ENCODE measurements at regions not wholly inside any gene's neighbourhood (a gene's known extent, or its start where the extent isn't known, plus 50 kb on each side); places are given as distances from the start of the nearest gene placed in this dataset.

DNA sequence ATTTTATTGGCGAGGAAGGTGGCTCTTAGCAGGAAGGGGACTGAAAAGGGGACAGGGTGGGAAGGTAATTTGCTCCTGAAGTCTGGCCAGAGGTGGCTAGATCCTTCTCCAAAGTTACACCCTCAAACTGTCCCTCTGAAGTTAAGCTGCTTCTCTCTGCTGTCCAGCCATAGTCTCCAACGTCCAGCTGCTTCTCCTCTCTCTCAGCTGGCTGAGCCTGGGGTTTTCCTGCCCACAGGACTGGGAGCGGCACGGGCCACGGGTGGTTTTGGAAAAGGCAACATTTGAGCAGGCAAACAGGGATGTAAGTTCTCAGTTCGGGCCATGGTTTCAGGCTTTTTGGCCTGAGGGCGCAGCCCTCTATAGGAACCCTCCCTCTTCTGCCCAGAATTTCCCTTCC, 128.3 kb downstream of the YIPF5 start:
- ChIA-PET POLR2A (no interaction called here), CTCF (interaction anchor here (1.0 kb wide), 1 partner anchor 8 kb away, joined by 3 read pairs; no protein-coding TSS in a partner anchor)
- H3K36me3 ChIP-seq (replicated peaks in 1 of 2; ENCODE audit: control insufficient read depth in 1 of 2, insufficient read depth in 2 of 2, low read length in 1 of 2): no peaks in the 10 kb centered on the region
- no peak overlapping the region for H3K4me2 ChIP-seq
- 74% methylated on average over 7 of the region's 7 CpGs for WGBS (ENCODE audit: low lambda C conversion rate)
- no peaks in the 10 kb centered on the region for H3K9me3 ChIP-seq
- H2AFZ ChIP-seq (ENCODE audit: low read depth): no peak overlapping the region
- no peaks in the 10 kb centered on the region for H3F3A ChIP-seq (replicated peaks; ENCODE audit: insufficient read depth)
- H3K27ac ChIP-seq (ENCODE audit: low read depth in 2 of 2, low read length in 1 of 2): no peak overlapping the region
- H3K79me2 ChIP-seq (ENCODE audit: insufficient read depth): no peaks in the 10 kb centered on the region
- H3K9ac ChIP-seq: no peak overlapping the region
- H4K20me1 ChIP-seq (ENCODE audit: insufficient read depth): no peaks in the 10 kb centered on the region
- H3K27me3 ChIP-seq (ENCODE audit: insufficient read depth): no peaks in the 10 kb centered on the region
- no peak for TF ChIP-seq CHD2 (IDR thresholded peaks at IDR 0.05; ENCODE audit: low read length, partially characterized antibody)
- no peak for TF ChIP-seq RCOR1 (IDR thresholded peaks at IDR 0.05; ENCODE audit: low read length)
- TF ChIP-seq POLR2AphosphoS5 (IDR thresholded peaks at IDR 0.05; ENCODE audit: low read depth, low read length): no peak
- TF ChIP-seq EZH2phosphoT487 (IDR thresholded peaks at IDR 0.05; ENCODE audit: borderline replicate concordance, low read depth): no peak
- TF ChIP-seq, protein P1, sequence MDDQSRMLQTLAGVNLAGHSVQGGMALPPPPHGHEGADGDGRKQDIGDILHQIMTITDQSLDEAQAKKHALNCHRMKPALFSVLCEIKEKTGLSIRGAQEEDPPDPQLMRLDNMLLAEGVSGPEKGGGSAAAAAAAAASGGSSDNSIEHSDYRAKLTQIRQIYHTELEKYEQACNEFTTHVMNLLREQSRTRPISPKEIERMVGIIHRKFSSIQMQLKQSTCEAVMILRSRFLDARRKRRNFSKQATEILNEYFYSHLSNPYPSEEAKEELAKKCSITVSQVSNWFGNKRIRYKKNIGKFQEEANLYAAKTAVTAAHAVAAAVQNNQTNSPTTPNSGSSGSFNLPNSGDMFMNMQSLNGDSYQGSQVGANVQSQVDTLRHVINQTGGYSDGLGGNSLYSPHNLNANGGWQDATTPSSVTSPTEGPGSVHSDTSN (IDR thresholded peaks at IDR 0.05): no peak
- no peak for TF ChIP-seq FOXM1 (IDR thresholded peaks at IDR 0.05; ENCODE audit: low read depth)
- TF ChIP-seq, protein P2, sequence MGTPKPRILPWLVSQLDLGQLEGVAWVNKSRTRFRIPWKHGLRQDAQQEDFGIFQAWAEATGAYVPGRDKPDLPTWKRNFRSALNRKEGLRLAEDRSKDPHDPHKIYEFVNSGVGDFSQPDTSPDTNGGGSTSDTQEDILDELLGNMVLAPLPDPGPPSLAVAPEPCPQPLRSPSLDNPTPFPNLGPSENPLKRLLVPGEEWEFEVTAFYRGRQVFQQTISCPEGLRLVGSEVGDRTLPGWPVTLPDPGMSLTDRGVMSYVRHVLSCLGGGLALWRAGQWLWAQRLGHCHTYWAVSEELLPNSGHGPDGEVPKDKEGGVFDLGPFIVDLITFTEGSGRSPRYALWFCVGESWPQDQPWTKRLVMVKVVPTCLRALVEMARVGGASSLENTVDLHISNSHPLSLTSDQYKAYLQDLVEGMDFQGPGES (IDR thresholded peaks at IDR 0.05; ENCODE audit: low read depth, low read length): no peak
- TF ChIP-seq TCF12 (IDR thresholded peaks at IDR 0.05): no peak
- no peak for TF ChIP-seq FOSL2 (IDR thresholded peaks at IDR 0.05; ENCODE audit: borderline replicate concordance, low read depth)
- no peak for TF ChIP-seq JUND (IDR thresholded peaks at IDR 0.05)
- TF ChIP-seq TAF1 (IDR thresholded peaks at IDR 0.05; ENCODE audit: borderline replicate concordance, low read depth, low read length): no peak
- no peak for TF ChIP-seq NFIC (IDR thresholded peaks at IDR 0.05; ENCODE audit: borderline replicate concordance)
- TF ChIP-seq, protein P3, sequence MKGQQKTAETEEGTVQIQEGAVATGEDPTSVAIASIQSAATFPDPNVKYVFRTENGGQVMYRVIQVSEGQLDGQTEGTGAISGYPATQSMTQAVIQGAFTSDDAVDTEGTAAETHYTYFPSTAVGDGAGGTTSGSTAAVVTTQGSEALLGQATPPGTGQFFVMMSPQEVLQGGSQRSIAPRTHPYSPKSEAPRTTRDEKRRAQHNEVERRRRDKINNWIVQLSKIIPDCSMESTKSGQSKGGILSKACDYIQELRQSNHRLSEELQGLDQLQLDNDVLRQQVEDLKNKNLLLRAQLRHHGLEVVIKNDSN (IDR thresholded peaks at IDR 0.05; ENCODE audit: borderline replicate concordance, low read depth): no peak
- TF ChIP-seq EP300 (IDR thresholded peaks at IDR 0.05; ENCODE audit: borderline replicate concordance in 1 of 2, low read depth in 1 of 2, low read length in 1 of 2): no peak
- TF ChIP-seq RFX5 (IDR thresholded peaks at IDR 0.05; ENCODE audit: low read length): no peak
- TF ChIP-seq MXI1 (IDR thresholded peaks at IDR 0.05; ENCODE audit: low read depth, low read length): no peak
- no peak for TF ChIP-seq FOXJ3 (CRISPR knock-in tag; IDR thresholded peaks at IDR 0.05)
- no peak for TF ChIP-seq RXRA (IDR thresholded peaks at IDR 0.05; ENCODE audit: borderline replicate concordance, low read depth)
- no peak for TF ChIP-seq YY1 (IDR thresholded peaks at IDR 0.05; ENCODE audit: low read depth)
- no peak overlapping the region for H3K4me3 ChIP-seq (ENCODE audit: low read depth in 2 of 2, low read length in 1 of 2)
- no peaks in the 10 kb centered on the region for H3K9me2 ChIP-seq
- no peak for DNase-seq
- peaks cover 0 to 8% of the 10 kb centered on the region in 2 experiments; a peak in 2 of 4 replicates for H3K4me1 ChIP-seq (ENCODE audit: control insufficient read depth in 1 of 2, insufficient read depth in 2 of 2, low read depth in 1 of 2, low read length in 1 of 2)
